ENCODE measurements at regions not wholly inside any gene's neighbourhood (a gene's known extent, or its start where the extent isn't known, plus 50 kb on each side); places are given as distances from the start of the nearest gene placed in this dataset.

DNA sequence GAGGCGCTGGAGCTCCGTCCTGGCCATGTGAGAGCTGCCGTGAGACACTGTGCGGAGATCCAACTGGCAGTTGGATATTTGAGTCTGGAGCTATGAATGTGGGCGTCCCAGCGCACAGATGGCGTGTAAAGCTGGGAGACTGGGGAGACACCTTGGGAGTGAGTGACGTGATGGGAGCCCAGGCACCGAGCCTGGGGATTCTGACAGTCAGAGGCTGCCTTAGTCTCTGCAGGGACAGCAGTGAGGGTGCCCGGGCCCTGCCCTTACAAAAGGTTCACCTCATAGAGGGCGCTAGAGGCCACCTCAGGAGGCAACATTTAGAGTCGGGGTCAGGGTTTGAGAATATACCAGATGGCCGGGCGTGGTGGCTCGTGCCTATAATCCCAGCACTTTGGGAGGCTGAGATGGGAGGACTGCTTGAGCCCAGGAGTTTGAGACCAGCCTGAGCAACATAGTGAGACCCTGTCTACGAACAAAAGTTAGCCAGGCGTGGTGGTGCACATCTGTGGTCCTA is 194.1 kb upstream of the GSE1 start:
- no peak for TF ChIP-seq CTCF (IDR thresholded peaks at IDR 0.05; ENCODE audit: insufficient read depth, low read length, severe bottlenecking)
- DNase-seq (ENCODE audit: low read depth) (no peak), FAIRE-seq (no peak)
- Histone ChIP-seq H3K4me3 (ENCODE audit: low read depth, low read length) (no peak overlapping the region), H3K27me3 (ENCODE audit: control insufficient read depth, insufficient read depth, low read length) (no peaks in the 10 kb centered on the region), H3K36me3 (ENCODE audit: control insufficient read depth, insufficient read depth, low read length) (no peaks in the 10 kb centered on the region)

DNA sequence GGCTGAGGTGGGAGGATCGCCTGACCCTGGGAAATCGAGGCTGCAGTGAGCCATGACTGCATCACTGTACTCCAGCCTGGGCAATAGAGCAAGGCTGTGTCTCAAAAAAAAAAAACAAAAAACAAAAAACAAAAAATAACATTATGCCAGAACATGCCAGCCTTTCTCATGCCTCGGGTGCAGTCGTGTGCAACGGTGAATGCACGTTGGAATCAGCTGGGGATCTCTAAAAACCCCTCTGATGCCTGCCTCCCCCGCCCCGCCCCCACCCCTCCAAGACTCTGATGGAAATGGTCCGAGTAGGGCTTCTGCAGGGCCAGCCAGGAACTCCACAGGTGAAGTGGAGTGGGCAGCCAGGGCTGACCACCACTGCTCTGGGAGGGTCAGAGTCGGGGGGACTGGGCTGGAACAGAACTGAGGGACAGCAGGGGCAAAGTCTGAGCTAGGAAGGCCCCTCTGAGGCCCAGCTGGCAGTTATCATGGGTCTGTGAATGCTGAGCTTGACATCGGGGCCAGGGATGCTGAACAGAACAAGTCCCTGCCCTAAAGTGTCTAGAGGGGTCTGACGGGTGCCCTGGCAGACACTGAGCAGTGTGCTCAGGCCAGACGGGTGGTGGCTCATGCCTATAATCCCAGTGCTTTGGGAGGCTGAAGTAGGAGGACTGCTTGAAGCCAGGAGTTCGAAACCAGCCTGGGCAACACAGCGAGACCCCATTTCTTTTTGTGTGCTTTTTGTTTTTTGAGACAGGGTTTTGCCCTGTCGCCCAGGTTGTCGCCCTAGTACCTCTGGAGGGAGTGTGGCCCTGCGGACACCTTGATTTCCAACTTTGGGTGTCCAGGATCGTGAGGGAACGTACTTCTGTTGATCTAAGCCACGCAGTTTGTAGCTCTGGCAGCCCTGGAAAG is 193.4 kb upstream of the GSE1 start:
- H3K27me3 ChIP-seq (ENCODE audit: control insufficient read depth, insufficient read depth, low read length) = no peaks in the 10 kb centered on the region
- H3K4me3 ChIP-seq (ENCODE audit: low read depth, low read length) = no peak overlapping the region
- no peaks in the 10 kb centered on the region for H3K36me3 ChIP-seq (ENCODE audit: control insufficient read depth, insufficient read depth, low read length)
- no peak for TF ChIP-seq CTCF (IDR thresholded peaks at IDR 0.05; ENCODE audit: insufficient read depth, low read length, severe bottlenecking)
- DNase-seq (ENCODE audit: low read depth) (no peak), FAIRE-seq (no peak)

DNA sequence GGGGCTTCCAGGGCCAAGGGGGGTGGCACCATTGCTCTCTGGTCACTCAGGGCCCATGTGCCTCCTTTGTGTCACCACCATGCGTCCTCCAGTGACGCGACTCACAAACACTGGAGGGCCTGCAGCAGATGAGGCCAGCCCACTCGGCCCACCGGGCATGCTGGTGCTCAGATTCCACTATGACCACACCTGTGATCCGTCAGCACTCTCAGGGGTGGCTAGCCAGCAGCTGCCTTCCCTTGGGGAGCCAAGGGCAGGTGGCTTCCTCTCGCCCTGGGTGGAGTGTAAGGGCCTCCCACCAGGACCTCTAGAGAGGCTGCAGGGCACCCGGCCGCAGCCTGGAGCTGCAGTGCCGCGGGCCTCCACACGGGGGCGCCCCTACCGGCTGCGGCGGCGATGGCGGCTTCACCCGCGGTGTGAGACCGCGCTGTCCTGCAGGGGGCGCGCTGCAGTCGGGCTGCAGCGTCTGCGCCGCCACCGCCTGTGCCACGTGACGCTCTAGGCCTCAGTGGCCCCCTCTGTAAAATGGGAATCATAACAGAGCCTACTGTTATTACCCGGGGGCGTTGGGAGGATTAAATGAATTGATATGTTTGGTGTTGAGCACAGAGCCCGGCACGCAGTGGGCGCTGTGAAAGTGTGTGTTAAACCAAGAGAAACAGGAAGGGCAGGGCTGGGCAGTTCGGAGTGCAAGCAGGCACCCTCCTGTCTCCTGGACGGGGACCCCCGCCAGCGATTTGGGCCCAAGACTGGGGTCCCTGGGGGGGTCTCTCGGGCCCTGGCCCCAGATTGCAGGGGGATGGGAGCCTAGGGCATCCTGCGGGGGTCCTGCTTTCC is 192.4 kb upstream of the GSE1 start:
- no peak overlapping the region for H3K4me3 ChIP-seq (ENCODE audit: low read depth, low read length)
- no peak for DNase-seq (ENCODE audit: low read depth)
- H3K27me3 ChIP-seq (ENCODE audit: control insufficient read depth, insufficient read depth, low read length) = peaks cover 3% of the 10 kb centered on the region
- no peak for FAIRE-seq
- H3K36me3 ChIP-seq (ENCODE audit: control insufficient read depth, insufficient read depth, low read length) = no peaks in the 10 kb centered on the region
- TF ChIP-seq CTCF (IDR thresholded peaks at IDR 0.05; ENCODE audit: insufficient read depth, low read length, severe bottlenecking) = peak; percentile 97

DNA sequence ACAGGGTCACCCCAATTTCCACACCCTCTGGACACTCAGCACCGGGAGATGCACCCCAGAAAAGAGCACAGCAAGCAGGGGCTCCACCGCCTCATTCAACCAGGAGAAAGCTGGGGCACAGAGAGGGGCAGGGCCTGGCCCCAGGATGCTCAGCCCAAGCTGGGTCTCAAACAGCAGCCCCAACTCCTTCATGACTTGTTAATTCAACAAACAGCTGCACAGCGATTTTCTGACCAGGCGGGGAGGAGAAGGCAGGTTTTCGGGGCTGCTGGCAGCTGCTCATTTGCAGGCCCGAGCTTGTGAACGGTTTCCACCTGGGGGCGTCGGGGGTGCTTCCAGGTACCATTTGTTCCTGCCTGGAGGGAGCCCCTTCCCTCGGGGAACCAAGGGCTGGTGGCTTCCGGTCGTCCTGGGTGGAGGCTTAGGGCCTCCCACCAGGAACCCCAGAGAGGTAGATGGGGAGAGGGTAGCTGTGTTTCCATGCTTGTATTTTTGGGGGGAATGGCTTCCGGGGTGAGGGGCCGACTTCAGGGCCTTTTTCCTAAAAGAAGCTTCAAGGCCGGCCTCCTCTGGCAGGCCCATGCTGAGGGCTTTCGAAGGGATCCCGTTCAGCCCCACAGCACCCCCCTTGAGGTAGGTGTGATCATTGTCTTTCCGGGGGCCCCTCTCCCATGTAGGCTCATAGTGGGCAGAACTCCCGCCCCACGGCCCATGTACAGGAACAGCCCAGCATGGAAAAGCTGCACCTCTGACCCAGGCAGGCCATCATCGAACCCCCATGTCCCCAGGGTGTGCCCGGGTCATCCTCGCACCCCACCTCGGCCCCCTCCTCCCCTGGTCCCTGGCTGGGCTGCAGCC is 191.6 kb upstream of the GSE1 start:
- H3K27me3 ChIP-seq (ENCODE audit: control insufficient read depth, insufficient read depth, low read length) = peaks cover 3% of the 10 kb centered on the region
- TF ChIP-seq CTCF (IDR thresholded peaks at IDR 0.05; ENCODE audit: insufficient read depth, low read length, severe bottlenecking) = no peak
- FAIRE-seq = no peak
- no peaks in the 10 kb centered on the region for H3K36me3 ChIP-seq (ENCODE audit: control insufficient read depth, insufficient read depth, low read length)
- no peak overlapping the region for H3K4me3 ChIP-seq (ENCODE audit: low read depth, low read length)
- no peak for DNase-seq (ENCODE audit: low read depth)

GRCh38 chr16:85422196-85422631 is 190.9 kb upstream of the GSE1 start:
- TF ChIP-seq CTCF (IDR thresholded peaks at IDR 0.05; ENCODE audit: insufficient read depth, low read length, severe bottlenecking) = no peak
- H3K36me3 ChIP-seq (ENCODE audit: control insufficient read depth, insufficient read depth, low read length) = peaks cover 1% of the 10 kb centered on the region
- peaks cover 3% of the 10 kb centered on the region for H3K27me3 ChIP-seq (ENCODE audit: control insufficient read depth, insufficient read depth, low read length)
- FAIRE-seq (no peak), DNase-seq (ENCODE audit: low read depth) (no peak)
- no peak overlapping the region for H3K4me3 ChIP-seq (ENCODE audit: low read depth, low read length)

All from bronchial epithelial cell (primary cell).